ENCODE measurements at regions not wholly inside any gene's neighbourhood (a gene's known extent, or its start where the extent isn't known, plus 50 kb on each side); places are given as distances from the start of the nearest gene placed in this dataset.
"Not testable (repeated sequence)": the region's sequence is repeated elsewhere in the genome, so short reads cannot be mapped to it uniquely, and the experiment has no call there.

DNA sequence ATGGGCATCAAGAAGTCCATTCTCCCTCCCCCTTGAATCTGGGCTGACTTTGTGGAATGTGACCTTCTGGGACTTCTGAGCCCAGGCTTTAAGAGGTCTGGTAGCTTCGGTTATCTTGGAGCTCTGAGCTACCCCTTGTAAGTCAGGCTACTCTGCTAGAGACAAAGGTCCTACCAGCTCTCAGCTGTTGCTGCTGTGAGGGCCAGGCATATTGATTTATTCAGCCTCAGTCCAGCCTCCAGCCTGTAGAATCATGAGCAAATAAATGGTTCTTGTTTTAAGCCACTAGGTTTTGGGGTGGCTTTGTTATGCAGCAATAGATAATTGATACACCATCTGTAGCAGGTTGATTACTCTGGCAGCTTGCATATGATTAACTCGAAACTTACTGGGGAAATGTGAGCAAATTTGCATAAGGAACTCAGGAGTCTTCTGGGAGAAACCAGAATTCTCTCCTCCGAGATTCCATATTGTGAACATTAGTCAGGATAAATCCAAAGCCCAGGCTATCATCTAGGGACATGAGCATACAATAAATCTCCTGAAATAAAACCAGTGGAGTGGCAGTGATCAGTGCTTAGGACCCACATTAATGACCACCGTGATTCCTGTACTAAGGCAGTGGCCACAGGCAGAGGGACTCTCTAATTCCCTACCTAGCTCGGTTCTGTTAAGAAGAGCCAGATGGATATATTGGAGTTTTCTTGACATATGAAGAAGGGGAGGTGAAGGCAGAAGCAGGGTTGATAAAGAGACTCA lies 336.1 kb downstream of the CDC5L start:
- no peak for DNase-seq

DNA sequence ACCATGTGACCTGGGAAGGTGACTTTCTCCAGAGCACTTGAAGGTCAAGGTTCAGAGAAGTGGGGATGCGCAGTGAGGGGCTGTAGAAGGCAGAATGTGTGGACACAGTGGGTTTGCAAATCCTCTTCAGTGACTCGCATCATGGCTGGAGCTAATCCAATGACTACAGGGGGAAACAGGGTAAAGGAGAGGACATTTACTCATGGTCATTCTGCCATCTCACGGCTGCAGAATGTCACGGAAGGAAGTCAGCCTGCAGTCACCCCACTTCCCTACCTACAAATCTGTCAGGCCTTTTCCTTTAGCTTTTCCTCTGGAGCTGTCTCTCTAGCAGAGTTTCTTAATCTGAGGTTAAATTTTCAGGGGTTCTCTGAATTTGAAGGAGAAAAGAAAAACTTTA lies 337.6 kb downstream of the CDC5L start:
- DNase-seq = no peak

GRCh38 chr6:44727651-44728630 lies 340.4 kb downstream of the CDC5L start:
- DNase-seq = no peak

- no peak for DNase-seq
Measured at GRCh38 chr6:44730771-44731391, 343.4 kb downstream of the CDC5L start.

DNA sequence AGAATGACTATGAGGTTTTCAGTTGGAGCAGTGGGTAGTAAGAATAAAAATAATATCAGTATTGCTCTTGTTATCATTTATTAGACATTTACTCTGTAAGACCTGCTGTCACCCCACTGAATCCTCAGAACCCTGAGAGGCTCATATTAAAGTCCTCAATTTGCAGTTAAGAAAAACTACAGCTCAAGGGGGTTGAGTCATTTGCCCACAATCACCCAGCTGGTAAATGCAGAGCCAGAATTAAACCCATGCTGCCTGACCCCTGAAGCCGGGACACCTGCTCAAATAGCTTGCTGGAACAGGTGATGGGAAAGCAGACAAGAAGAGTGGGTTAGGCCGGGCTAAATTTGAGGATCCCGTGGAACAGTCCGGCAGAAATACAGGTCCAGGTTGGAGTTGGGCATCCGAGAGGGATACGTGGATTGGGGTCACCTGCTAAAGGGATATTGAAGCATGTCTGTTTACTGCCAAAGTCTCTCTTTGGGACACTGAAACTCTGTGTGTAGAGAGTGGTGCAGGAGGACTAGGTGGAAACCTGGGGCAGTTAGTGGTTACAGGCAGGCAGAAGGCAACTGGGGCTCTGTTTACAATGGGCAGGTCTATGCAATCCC lies 344.1 kb downstream of the CDC5L start:
- DNase-seq = no peak

DNA sequence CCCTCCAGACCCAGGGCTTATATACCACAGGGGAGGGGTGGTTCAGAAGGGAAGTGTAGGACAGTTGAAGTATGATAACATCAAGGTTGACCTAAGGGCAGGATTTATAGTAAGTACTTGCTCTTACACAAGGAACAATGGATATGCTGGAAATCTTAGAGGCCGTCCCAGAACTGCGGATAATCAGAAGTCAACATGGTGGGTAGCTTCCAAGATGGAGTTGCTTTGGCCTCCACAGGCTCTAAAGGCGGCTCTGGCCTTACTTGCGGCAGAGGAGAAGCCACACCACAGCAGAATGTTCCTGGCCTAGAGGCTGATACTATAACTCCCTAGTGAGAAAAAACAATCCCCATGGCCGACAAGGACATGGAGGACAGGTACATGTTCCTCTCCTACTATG lies 344.7 kb downstream of the CDC5L start:
- no peak for DNase-seq

- DNase-seq = no peak
Measured at GRCh38 chr6:44733126-44733525, 345.6 kb downstream of the CDC5L start.

DNA sequence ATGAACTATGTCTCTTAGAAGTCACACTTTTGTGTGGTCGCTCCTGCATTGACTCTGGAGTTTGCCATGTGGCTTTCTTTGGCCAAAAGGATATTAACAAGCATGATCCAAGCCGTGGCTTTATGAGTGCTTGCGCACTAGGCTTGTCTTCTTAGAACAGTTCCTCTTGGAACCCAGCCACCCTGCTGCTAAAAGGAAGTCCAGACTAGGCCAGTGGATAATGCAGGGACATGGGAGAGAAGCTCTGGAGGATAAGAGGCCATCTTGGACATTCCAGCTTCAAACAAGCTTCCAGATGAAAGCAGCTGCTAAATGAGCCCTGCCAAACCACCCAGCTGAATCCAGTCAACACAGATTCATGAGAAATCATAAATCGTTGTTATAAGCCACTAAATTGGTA lies 346.4 kb downstream of the CDC5L start:
- DNase-seq = no peak

DNA sequence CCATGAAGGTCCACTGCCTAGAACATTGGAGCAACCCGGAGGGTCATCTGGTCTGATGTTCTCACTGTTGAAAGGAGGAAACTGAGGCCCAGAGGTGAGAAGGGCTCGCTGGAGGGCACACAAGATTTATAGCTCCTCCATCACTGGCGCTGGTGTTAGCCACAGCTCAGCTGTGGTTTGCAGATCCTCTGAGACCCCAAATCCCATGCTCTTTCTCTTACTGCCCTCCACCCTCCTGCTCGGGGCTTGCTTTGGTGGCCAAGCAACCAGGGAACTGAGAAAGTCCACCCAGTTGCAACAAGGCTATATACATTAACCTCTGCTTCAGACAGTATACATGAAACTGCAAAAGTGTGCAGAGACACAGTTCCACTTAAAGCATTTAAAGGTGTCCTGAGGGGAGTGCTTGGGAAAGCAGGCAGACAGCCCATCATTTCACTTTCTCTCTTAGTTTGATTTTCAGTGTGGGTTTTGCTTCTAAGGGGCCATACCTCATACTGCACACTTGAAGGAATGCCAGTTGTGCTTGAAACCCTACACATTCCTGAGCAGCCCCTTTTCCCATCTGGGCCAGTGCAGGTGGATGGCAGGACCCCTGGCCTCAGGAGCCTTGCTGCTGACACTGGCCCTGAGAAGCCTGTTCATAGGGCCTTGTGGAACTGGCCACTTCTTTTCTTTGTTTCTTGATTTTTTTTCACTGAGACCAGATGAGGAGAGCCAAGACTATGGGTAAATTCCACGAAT lies 347.6 kb downstream of the CDC5L start:
- no peak for DNase-seq

DNA sequence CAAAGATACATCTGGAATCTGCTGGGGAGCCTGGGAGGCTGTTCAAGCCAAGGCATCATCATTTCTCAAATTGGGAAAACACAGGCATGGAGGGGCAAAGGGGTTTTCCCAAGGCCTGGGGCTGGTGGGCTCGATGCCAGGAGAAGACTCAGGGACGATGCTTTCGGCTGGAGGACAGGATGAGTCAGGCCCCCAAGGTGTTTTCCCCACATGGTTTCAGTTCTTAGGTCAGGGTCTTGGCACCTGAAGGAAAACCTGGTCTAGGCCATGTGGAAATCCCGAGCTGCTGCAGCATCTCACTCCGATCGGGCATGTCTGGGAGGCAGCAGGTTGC lies 348.1 kb downstream of the CDC5L start:
- DNase-seq = no peak

DNA sequence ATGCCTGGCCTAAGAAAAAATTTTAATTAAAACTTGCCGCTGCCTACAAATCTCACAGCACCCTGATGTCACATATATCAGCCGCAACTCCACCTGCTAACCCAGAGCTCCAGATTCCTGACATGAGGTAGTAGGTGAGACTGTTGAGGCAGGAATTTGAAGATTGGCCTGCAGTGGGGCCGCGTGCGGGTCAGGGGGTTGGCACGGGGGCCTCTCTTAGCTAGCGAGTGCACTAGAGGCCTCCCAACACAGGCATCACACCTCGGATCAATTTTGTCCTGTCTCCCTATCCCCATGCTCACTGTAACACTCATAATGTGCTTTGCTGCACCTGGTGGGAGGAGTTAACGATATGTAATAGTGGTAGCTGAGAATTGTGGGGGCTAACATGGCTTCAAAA lies 349.8 kb downstream of the CDC5L start:
- no peak for DNase-seq

GRCh38 chr6:44737829-44738528 lies 350.5 kb downstream of the CDC5L start:
- DNase-seq = no peak

- DNase-seq = no peak
Measured at GRCh38 chr6:44738601-44739146, 351.2 kb downstream of the CDC5L start.

DNA sequence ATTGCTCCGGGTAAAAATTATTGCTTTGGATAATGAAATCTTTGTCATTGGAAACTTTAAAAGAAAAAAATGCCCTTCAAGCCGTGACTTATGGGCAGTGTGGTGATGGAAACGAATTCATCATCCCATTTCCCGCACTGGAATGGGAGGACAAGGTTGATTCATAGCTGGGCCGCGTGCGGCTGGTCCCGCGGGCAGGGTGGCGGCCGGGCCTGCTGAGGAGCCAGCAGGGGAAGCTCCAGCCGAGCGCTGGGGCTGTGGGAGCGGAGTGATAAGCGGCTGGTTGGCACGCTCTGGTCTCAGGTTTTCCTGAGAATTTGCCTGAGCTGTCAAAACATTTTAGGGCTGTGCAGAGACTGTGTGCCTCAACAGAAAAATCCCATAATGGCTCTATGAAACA lies 351.7 kb downstream of the CDC5L start:
- no peak for DNase-seq

- no peak for DNase-seq
Measured at GRCh38 chr6:44740566-44741120, 353.1 kb downstream of the CDC5L start.

GRCh38 chr6:44742201-44742600 lies 354.7 kb downstream of the CDC5L start:
- DNase-seq = no peak

DNA sequence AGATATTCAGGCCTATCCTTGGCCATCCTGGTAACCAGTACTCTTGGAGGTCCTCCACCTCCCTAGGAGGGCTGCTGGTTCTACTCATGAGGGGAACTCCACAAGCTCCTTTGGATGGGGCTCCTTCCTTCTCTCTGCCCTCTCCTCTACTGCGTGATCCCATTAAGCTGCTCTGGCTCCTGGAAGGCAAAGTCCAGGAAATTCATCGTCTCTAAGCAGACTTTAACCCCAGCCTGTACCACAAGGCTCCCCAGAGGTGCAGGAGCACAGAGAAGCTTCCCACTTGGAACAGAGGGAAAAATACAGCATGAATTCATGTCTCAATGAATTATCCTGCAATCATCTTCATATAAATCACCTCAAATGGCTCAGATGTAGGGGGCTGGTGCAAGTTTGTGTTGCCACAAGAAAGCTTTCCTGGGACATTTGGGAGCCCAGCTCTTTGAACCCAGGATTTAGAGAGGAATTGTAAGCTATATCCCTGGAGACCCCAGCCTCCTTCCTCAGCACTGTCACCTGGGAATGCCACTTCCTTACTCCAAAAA lies 355.4 kb downstream of the CDC5L start:
- DNase-seq = no peak

DNA sequence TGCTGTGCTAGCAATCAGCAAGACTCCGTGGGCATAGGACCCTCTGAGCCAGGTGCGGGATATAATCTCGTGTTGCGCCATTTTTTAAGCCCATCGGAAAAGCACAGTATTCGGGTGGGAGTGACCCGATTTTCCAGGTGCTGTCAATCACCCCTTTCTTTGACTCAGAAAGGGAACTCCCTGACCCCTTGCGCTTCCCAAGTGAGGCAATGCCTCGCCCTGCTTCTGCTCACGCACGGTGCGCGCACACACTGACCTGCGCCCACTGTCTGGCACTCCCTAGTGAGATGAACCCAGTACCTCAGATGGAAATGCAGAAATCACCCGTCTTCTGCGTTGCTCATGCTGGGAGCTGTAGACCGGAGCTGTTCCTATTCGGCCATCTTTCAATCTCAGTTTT lies 372.6 kb downstream of the CDC5L start:
- not testable (repeated sequence) for DNase-seq

- DNase-seq = no peak
Measured at GRCh38 chr6:44761046-44761445, 373.5 kb downstream of the CDC5L start.

DNA sequence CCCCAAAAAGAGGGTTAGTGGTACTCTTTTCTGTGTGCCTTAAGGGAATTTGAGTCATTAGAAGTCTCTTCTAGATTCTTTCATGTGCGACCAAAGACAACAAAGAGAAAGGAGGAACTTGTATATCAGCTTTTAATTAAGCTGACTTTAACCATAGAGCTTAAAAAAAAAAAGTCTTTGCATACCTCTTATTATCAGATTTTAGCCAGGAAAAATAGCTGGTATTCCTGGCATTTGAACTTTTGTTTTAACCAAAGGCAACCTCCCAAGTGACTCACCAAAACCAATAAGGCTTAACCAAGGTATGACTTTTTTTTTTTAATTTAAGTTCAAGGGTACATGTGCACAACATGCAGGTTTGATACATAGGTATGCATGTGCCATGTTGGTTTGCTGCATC lies 375.0 kb downstream of the CDC5L start:
- DNase-seq = no peak

Data from NCI-H2171 (cell line).